ENCODE measurements at regions not wholly inside any gene's neighbourhood (a gene's known extent, or its start where the extent isn't known, plus 50 kb on each side); places are given as distances from the start of the nearest gene placed in this dataset.

DNA sequence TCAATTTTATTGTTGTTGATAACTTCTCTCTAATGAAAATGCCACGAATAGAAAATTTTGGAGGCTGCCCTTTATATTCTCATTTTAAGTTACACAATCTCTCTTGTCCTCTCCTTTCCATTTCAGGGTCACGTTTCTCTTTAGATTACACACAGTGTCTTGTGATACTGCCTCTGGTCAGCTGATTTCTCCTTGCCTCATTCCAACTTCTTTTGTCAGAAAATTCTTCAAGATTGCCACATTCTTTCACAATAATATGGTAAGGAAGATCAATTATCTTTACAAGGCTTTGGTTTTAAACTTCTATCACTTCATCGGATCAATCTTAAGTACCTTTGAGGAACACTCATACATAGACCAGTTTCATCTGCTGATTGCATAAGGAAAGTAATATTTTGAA, 370.3 kb downstream of the RFPL4B start:
- TF ChIP-seq CTCF (conservative IDR thresholded peaks at IDR 0.05) (no peak), ZFX (IDR thresholded peaks at IDR 0.05) (no peak)
- no peak overlapping the region for H3K27ac ChIP-seq

DNA sequence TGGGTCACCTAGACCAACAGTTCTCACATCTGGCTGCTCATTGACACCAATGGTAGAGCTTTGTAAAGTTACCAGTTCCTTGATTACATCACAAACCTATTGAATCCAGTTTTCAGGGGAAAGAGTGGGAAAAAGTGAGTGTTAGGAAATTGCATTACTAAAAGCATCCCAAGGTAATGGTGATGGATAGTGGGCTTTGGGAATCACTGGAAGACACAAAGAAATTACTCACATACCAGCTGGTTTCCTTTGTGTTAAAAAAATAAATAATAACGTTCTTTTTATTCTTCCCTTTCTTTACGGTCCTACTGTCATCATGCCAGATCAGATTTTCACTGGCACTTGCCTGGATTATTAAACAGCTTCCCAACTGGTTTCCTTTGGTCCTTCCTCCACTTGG, 370.7 kb downstream of the RFPL4B start:
- no peak overlapping the region for H3K27ac ChIP-seq
- no peak for TF ChIP-seq ZFX (IDR thresholded peaks at IDR 0.05)
- TF ChIP-seq CTCF (conservative IDR thresholded peaks at IDR 0.05) = no peak

DNA sequence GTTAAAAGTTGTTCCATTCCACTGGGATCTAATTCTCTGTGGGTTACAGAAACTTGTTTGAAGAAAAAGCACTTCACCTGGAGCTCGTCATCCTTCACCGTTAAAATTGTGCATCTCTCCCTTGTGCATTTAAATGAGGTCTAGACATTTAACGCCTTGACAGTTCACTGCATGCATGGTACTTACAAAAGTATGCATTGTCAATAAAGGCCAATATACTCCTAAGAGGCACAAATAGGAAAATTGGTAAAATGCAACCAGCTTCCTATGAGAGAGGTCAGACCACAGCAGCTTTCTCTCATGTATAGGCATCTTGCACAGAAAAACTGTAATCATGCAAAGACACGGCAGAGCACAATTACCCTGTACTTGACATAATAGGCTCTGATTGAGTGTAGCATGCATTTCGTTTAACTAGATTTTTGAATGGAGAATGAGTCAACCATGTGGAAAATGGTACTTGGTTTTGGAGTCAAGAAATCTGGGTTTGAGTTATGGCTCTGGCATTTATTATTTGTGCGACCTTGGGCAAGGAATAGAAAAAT, 378.5 kb downstream of the RFPL4B start:
- H3K27ac ChIP-seq = no peak overlapping the region
- no peak for TF ChIP-seq CTCF (conservative IDR thresholded peaks at IDR 0.05)
- TF ChIP-seq ZFX (IDR thresholded peaks at IDR 0.05) = no peak

DNA sequence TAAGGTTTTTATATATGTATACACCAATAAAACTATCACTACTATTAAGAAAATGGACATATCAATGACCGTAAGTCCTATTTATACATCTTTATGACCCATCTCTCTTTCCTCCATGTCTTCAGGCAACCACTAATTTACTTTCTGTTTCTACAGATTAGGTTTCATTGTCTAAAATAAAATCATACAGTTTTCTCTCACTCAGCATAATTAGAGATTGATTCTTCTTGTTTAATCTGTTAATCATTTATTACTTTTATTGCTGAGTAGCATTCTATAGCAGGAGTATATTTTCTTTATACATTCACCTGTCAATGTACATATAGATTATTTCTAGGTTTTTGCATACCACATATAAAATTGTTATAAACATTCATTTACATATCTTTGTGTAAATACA, 388.0 kb downstream of the RFPL4B start:
- TF ChIP-seq ZFX (IDR thresholded peaks at IDR 0.05) (no peak), CTCF (conservative IDR thresholded peaks at IDR 0.05) (no peak)
- no peak overlapping the region for H3K27ac ChIP-seq

DNA sequence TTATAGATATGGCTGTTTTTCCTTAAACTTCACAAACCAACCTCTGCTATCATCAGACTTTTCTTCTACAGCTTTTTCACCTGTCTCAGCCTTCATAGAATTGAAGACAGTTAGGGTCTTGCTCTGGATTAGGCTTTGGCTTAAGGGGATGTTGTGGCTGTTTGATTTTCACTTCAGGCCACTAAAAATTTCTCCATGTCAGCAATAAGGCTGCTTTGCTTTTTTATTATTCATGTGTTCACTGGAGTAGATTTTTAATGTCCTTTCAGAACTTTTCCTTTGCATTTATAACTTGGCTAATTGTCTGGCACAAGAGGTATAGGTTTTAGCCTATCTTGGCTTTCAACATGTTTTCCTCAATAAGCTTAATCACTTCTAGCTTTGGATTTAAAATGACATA, 392.6 kb downstream of the RFPL4B start:
- TF ChIP-seq ZFX (IDR thresholded peaks at IDR 0.05) (no peak), CTCF (conservative IDR thresholded peaks at IDR 0.05) (no peak)
- no peak overlapping the region for H3K27ac ChIP-seq

DNA sequence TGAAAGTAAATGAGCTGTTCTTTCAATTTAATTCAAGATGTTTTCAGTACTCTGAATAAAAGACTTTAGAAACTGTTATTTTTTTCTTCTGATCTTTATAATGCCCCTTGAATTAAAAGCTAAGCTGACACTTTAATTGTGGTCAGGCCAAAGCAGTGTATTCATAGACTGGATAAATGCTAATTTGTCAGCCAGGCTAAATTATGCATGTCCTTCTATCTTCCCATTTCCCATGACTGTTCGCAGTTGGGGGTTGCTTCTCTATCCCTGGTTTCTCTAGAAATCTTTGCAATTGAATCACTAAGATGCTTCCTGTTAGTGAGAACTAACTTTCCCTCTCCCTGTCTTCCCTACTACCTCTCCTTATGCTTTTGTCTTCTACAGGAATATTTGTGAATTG, 396.2 kb downstream of the RFPL4B start:
- TF ChIP-seq ZFX (IDR thresholded peaks at IDR 0.05) (no peak), CTCF (conservative IDR thresholded peaks at IDR 0.05) (no peak)
- no peak overlapping the region for H3K27ac ChIP-seq

DNA sequence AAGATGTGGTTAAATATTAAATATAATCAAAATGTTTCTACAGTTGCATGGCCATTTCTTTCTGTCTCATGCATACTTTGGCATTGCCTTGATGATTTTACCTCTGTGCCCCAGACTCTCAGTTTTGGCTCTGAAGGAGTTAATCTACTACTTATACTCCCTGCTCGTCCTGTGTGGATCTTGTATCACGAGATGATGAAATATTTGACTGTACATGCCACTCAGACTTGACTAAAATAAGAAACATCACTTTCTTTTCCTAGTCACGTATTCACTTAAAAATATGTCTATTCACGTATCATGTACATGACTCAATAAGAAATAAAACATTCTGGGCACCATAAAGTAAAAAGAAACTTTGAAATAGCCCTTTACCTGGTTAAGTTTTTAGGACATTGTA, 397.7 kb downstream of the RFPL4B start:
- H3K27ac ChIP-seq = no peak overlapping the region
- TF ChIP-seq CTCF (conservative IDR thresholded peaks at IDR 0.05) (no peak), ZFX (IDR thresholded peaks at IDR 0.05) (no peak)

Measured in C4-2B (cell line).